ENCODE measurements at regions not wholly inside any gene's neighbourhood (a gene's known extent, or its start where the extent isn't known, plus 50 kb on each side); places are given as distances from the start of the nearest gene placed in this dataset.

DNA sequence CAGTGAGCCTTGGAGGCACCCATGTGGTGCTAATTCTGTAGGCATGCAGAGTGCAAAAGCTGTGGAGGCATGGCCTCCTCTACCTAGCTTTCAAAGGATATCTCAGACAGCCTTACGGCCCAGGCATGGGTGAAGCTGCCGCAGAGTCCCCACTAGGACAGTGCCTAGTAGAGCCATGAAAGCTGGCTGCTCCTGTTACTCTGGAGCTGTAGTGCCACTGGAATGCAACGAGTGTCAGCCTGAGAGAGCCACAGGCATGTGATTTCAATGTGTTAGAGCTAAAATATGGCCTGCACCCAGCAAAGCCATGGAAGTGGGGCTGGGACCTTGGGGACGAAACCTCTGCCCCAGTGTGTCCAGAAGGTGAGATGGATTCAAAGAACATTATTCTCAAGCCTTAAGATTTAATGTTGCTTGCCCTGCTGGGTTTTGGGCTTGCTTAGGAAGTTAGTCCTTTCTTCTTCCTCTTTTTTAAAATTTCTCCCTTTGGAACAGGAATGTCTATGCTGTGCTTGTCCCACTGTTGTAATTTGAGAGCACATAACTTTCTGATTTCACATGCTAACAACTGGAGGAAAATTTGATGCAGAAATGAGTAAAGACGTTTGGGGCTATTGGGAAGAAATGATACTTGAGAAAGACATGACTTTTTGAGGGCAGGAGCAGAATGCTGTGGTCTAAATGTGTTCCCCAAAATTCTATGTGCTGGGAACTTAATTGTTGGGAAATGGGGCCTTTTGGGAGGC is 298.4 kb downstream of the PSAT1 start:
- DNase-seq (ENCODE audit: extremely low read depth in 1 of 2, low read depth in 1 of 2), result no peak

DNA sequence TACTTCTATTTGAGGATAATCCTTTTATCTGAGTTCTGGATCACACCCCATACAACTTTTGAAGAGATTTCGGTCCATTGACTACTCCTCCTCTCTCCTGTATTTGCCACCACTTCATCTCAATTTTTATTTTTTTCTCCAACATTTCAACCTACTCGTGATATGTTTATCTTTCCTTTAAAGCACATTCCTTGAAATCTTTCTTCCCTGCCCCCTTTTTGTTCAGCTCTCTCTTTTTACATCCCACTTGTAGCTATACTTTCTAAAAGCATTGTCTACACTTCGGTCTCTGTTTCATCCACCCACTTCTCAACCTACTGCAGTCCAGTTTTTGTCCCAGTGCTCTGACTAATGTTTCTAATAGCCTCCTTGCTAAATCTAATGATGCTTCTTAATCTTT is 299.4 kb downstream of the PSAT1 start:
- DNase-seq (ENCODE audit: extremely low read depth in 1 of 2, low read depth in 1 of 2), result no peak

DNA sequence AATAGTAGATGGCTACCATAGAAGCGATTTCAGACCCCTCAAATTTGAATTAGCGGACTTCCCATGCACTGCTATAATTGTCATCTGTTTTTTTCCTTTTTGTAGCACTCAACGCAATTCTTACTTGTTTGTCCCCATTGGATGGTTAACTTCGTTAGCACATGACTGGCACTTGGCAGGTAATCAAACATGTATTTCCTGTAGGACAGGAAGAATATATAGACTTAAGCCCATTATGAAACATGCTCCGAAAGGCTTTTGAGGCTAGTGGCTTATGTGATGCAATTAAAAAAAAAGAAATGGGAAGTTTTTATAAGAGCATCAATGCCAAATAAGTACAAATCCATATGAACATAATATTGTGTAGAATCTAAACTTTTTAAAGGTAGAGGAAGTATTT is 301.2 kb downstream of the PSAT1 start:
- no peak for DNase-seq (ENCODE audit: extremely low read depth in 1 of 2, low read depth in 1 of 2)

DNA sequence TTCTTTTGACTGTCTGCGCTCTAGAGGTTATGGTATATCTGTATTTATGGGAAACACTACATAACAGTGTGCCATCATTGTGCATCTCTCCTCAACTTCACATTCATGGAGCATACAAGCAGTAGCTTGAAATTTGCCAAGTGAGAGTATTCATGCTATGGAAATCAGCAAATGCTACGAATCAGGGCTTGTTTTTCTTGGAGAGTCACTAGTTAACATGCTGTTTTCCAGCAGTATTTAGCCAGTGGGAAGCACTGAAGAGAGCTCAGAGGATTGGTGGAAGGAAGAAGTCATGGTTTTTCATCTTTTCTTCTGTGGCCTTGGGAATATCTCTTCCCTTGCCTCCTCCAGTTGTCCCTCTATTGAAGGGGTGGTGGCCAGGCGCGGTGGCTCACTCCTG is 303.0 kb downstream of the PSAT1 start:
- DNase-seq (ENCODE audit: extremely low read depth in 1 of 2, low read depth in 1 of 2), result no peak

DNA sequence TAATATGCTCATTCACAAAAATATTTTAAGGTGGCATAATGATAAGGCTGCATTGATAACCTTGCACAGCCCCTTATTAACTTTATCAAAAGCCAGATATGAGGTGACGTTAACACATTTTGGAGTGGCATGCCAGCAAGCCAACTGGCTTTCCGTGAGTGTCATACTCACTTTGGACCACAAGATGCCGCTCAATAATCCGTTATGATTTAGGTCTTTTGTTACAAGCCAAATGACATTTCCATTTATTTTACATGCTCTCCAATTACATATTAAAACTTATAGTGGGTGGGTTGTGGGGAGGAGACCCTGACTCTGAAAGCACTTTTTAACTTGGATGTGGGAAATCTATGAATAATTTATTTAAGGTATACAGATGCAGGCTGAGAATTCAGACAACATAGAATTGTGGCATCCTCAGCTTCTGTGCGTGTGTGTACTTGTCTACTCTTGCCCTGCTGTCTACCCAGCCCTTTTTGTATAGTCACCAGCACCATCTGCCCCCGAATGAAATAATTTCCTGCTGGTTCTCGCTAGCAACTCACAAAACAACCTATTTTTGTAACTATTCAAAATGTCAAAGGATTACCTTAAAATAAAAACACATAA is 305.1 kb downstream of the PSAT1 start:
- DNase-seq (ENCODE audit: extremely low read depth in 1 of 2, low read depth in 1 of 2), result no peak

DNA sequence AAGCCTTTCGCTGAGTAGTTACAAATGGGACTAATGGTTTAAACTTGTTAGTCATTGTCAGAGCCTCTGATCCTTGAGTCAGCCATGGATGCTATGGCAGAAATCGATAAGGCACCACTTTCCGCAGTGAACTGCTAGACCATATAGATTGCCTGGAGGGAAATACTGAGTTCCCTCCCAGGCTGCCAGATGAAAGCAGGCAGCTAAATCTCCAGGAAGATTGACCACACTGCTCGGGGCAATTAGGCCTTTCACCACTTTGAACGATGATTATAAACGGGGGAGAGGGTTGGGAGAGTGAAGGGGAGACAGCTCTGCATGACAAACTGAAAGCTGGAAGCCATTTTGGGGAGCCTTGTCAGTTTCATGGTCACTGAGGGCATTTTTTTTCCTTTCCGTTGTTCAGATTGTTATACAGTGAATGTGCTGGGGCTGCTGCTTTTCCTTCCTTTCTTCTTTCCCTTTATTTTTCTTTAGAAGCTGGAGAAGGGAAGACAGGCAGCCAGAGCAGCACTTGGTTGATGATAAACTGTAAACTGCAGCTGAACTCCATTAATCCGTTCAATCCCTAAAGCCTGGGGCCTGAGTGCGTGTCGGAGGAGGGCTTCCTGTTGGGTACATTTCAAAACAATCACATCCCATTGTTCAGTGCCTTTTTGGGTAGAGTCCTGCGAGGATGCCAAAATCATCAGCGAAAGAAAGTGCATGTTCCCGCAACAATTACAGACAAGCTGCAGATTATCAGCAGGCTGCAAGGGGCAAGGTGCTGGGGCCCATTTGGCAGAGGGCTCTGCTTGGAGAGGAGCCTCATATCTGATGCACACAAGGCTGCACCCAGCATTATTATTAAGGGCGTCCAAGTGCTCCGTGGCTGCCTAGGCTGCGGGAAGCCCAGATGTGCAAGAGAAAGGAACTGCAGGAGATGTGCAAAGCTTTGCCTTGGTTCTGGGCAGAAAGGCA is 308.4 kb downstream of the PSAT1 start:
- no peak for DNase-seq (ENCODE audit: extremely low read depth in 1 of 2, low read depth in 1 of 2)

DNA sequence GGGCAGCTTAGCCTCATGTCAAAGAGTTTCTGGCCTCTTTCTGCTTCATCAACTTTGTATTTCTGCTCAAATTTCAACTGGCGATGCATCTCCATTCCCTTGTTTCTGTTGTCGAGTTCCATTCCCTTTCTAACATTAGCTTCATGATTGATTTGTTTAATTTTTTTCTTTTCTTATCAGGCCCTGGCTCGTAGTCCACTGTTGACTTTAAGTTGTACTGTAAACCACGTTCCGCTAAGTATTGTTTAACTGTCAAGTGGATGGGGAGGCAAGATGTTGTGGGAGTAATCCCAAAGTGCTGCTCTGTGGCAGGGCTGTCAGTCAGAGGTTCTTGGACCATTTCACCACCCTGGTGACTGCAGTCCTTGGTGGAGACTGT is 309.1 kb downstream of the PSAT1 start:
- DNase-seq (ENCODE audit: extremely low read depth in 1 of 2, low read depth in 1 of 2), result no peak

DNA sequence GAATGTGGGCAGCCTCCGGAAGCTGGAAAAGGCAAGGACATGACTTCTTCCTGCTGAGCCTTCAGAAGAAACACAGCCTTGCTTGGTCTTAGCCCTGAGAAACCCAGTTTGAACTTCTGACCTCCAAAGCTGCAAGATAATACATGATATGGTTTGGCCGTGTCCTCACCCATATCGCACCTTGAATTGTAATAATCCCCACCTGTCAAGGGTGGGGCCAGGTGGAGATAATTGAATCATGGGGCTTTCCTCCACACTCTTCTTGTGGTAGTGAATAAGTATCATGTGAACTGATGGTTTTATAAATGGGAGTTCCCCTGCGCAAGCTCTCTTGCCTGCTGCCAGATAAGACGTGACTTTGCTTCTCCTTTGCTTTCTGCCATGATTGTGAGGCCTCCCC is 310.9 kb downstream of the PSAT1 start:
- no peak for DNase-seq (ENCODE audit: extremely low read depth in 1 of 2, low read depth in 1 of 2)

DNA sequence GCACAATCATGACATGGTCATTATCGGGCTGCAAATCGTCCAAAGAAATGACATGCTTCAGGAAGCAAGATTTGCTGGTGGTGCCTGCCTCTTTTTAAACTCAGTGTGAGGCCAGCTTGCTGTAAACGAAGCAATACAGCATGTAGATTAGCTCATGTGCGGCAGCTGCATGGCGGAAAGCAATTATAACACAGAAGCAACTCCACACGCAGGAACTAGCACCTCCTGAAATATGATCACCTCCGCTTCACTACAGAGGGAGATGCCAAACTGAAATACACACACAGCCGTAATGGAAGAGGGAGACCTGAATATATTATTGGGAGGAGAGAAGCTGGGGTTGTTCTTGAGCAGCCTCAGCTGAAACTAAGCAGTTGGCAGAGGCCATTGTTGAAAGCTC is 312.5 kb downstream of the PSAT1 start:
- no peak for DNase-seq (ENCODE audit: extremely low read depth in 1 of 2, low read depth in 1 of 2)

DNA sequence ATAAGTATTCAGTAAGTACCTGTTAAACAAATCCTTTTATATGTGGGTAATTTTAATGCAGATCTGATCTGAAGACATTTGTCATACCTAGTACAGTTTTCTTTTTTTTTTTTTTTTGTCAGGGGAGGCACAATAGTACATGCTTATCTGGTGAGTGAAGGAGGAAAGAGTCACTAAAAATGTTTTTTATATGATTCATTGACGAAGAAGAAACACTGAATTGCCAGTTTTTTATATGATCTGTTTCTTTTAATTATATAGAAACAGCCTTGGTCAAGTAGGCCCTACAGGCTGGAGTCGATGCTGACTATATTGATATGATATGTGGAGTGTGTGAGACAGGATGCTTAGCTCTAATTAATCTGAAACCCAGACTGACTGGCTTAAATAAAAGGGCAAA is 315.2 kb downstream of the PSAT1 start:
- DNase-seq (ENCODE audit: extremely low read depth in 1 of 2, low read depth in 1 of 2), result no peak

DNA sequence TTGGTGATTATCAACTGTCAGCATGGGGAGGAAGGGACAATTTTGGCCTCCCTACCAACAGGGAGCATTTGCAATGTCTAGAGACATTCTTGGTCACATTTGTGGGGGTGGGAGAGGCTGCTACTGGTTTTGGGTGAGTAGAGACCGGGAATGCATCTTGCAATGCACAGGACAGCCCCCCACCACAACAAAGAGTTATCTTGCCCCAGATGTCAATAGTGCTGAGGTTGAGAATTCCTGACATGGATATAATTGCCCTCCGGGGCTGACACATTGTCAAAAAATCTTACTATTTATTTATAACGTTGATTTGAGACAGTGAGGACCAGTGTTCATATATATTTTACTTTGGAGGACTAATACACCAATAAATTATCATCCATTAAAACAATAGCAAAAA is 316.1 kb downstream of the PSAT1 start:
- DNase-seq (ENCODE audit: extremely low read depth in 1 of 2, low read depth in 1 of 2), result no peak

DNA sequence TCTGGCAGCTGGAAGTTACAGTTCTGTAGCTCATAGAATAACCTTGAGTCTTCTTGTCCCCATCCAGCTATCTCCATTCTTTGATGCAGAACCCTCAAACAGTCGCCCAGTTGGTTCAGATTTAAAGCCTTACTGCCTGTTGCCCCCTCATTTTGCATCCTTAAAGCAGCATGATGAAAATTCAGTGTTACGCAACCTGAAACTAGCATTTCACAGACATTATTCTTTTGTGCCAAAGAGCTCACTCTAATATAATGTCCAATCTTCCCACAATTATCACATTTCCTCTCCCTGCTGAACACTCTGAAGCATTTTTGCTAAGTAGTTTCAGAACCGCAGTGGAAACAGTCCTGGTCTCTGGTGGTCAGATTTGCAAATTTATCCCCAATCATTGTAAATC is 318.0 kb downstream of the PSAT1 start:
- DNase-seq (ENCODE audit: extremely low read depth in 1 of 2, low read depth in 1 of 2), result no peak

DNA sequence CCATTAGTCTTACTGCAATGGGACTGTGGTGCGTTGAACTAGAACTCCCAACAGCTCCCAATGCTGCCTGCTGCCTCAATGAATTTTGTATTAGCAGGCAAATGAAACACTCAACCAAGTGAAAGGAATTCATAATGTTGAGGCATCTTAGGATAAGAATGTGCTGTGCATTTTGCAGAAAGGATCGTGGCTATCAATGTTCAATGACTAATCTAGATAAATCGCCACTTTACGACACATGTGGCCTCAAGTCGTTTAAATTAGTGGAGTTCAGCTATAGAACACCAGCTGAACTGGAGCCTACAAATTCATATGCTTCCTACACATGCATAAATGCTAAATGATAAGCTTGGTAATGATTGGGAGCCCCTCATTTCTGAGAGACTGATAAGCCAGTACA is 318.4 kb downstream of the PSAT1 start:
- no peak for DNase-seq (ENCODE audit: extremely low read depth in 1 of 2, low read depth in 1 of 2)

DNA sequence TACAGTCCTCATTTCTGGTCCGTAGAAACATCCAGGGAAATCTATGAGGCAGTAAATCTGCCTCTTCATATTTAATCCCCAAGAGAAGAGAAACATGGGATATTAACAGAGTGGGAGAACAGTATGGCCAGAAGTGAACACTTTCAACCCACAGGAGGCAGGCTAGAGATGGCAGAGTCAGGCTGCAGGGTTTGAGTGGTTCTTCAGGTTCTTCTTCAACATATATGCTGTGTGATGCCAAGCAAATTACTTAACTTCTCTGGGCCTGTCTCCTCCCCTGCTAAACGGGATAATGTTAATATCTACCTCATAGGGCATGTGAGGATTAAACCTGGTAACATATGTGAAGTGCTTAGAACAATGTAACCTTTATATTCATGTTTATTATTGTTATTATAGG is 321.8 kb downstream of the PSAT1 start:
- DNase-seq (ENCODE audit: extremely low read depth in 1 of 2, low read depth in 1 of 2), result no peak

DNA sequence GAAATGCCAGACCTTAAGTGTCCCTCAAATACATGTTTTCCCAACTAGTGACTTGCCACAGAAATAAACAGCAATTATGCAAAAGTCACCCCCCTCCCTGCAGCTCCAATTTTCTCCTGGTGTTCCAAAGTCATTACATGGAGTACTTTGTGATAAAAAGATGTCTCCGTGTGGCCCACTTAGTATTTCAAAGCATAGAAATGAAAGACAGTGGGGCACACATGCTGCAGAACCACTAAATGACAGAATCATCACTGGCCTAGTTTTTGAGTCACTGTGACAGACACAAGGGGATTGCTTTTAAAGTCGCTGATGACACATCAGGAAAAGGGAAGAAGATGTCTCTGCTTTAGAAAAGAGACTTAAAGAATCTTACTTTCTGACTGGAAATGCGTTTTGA is 323.4 kb downstream of the PSAT1 start:
- DNase-seq (ENCODE audit: extremely low read depth in 1 of 2, low read depth in 1 of 2), result no peak

DNA sequence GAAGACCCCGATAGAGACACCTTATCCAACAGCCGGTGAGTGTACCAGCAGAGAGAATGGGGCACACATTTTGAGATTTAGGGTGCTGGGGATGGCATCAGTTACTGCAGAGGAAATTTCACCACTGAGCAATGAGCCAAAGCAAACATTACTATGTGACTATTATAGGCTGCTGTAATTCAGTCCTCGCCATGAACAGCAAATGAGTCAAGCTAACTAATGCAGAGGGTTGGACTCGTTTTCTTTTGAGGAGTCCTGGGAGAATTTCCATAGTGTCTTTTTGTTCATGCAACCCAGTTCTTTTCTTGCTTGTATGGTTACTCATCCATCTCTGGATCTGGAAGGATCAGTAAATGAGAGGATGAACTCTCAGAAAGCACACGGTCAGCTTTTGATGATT is 323.8 kb downstream of the PSAT1 start:
- no peak for DNase-seq (ENCODE audit: extremely low read depth in 1 of 2, low read depth in 1 of 2)

DNA sequence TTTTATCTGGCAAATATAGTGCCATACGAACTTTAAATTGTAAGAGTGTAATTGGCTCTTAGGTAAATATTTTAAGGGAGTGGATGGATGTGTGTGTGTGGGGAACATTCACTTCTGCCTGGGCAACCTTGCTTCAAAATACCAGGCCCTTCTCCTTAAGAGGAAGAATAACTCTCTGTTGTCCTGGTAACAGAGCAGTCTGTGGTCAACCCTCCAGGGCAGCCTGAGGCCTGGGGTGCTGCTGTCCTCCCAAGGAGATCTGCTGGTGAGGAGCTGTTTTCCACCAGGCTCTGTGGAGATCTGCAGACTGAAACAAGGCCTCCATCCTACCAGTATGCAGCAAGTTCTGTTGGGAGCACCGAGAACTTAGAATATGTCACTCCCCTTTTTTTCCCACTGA is 325.2 kb downstream of the PSAT1 start:
- no peak for DNase-seq (ENCODE audit: extremely low read depth in 1 of 2, low read depth in 1 of 2)

DNA sequence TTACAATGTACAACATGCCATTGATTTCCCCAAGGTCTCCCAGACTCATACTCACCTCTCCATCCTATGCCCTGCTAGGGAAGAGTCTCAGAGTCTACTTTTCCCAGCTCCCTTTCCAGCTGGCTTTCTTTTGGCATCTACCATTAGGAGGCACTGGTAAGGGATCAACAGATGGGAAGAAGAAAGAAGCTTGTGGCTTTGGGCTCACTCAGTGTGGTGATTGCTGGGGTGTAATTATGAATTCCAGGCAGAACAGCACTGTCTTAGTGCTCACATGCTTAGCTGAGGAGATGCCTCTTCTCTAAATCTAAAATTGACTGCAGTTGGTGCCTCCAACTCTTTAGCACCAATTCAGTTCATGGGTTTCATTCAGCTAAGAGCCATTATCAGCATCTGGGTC is 330.0 kb downstream of the PSAT1 start:
- DNase-seq (ENCODE audit: extremely low read depth in 1 of 2, low read depth in 1 of 2), result no peak

DNA sequence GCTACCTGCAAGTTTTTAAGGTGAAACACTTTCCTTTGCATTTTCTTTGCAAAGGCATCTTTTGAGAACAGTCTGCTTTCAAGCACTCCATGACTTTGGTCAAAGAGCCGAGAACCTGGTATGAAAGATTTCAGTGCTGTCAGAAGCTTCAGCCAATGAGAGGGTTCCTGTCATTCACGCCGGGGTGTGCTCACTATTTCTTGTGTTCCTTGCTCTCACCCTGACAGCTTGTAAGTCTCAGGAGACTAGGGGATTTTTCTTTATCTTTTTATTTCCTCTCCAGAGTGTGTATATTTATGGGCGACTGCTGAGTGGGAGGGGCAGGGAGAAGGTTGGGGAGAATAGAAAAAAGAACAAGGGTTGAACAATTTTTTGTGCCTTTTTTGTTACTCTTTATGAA is 334.0 kb downstream of the PSAT1 start:
- no peak for DNase-seq (ENCODE audit: extremely low read depth in 1 of 2, low read depth in 1 of 2)

DNA sequence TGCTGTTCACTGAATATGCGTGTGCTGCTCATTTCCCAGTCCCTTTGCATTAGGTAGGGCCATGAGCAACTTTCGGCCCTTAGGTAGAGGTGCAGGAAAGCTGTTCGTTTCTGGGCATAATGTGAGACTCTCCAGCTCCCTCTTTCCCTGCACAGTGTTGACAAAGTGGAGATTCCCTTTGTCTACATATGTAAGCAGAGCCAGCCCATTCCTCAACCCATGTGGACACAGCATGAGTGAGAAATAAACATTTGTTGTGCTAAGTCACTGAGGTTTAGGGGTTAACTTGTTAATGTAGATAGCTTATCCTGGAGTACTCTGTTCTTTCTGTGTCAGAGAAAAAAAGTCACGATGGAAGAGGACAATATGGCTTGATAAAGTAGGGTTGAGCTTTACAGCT is 343.8 kb downstream of the PSAT1 start:
- no peak for DNase-seq (ENCODE audit: extremely low read depth in 1 of 2, low read depth in 1 of 2)

DNA sequence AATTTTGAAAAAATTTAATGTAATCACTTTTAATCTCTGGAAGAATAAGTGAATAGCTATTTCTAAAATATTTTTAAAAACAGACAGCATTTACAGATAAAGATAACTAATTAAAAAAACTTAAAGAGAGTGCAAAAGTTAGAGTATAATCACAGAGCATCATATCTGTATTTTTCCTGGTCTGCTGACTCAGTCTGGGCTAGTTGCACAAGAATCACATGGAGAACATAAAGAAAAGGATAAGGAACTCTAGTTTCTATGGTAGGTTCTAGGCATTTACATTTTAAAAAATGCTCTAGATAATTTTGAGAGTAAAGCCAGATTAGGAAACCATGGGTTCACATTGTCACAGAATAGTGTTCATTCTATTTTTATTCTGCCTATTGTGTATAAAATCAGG is 347.4 kb downstream of the PSAT1 start:
- DNase-seq (ENCODE audit: extremely low read depth in 1 of 2, low read depth in 1 of 2), result no peak

DNA sequence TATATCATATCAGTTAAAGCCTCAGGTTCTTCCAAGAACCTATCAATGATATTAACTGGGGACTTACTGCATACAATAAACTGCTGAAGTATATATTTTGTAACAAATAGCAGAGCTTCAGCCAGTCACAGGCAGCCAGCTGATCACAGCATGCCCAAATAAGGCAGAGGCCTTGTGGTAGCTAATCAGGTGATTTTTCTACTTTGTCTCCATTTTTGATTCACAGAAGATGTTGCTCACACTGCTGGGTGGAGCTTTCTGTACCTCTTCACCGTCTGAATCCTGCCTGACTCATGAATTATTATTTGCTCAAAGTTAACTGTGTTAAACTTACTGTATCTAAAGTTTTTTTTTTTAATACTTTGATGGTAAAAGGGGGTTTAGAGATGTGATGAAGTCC is 357.4 kb downstream of the PSAT1 start:
- DNase-seq (ENCODE audit: extremely low read depth in 1 of 2, low read depth in 1 of 2), result no peak

Data from activated CD8-positive, alpha-beta memory T cell treated with anti-CD3 and anti-CD28 coated beads for 1 hour (primary cell).